K562 (cell line): ENCODE measurements at regions not wholly inside any gene's neighbourhood (a gene's known extent, or its start where the extent isn't known, plus 50 kb on each side); places are given as distances from the start of the nearest gene placed in this dataset.

Experiments
- CCAR2 ChIP-seq: fragments of 200-400 bp; formaldehyde crosslinking; IDR thresholded peaks from 2 replicates; pipeline ENCODE4 v1.6.1; 2017; ENCODE audit warnings: mild to moderate bottlenecking, low read depth, low read length
- CHD2 ChIP-seq: IDR thresholded peaks from 2 replicates; pipeline ENCODE4 v1.6.1; 2011; ENCODE audit warnings: low read depth, low read length
- CTCF ChIP-seq, 3 experiments: IDR thresholded peaks in 2 of 3; conservative IDR thresholded peaks in 1 of 3; 2 replicates each; pipeline ENCODE4 v1.5.1; 2011 to 2012; ENCODE audit warnings: low read length in 3 of 3, mild to moderate bottlenecking in 3 of 3, control low read depth in 2 of 3, improper control_type of control experiment in 1 of 3, inconsistent platforms in 1 of 3, low read depth in 1 of 3, mixed read lengths in 1 of 3, moderate library complexity in 1 of 3; ENCODE audit not compliant: insufficient read depth in 2 of 3
- E2F4 ChIP-seq: sonication (generic); formaldehyde crosslinking; IDR thresholded peaks from 2 replicates; pipeline ENCODE4 v1.8.0; 2022; ENCODE audit warnings: mild to moderate bottlenecking, low read depth, missing genetic modification reagents
- FOXA1 ChIP-seq: fragments of 450-650 bp; IDR thresholded peaks from 2 replicates; pipeline ENCODE4 v1.6.1; 2016; ENCODE audit warnings: mild to moderate bottlenecking, borderline replicate concordance
- JUN ChIP-seq, 2 experiments: sonication (generic) in 1 of 2; formaldehyde crosslinking in 1 of 2; IDR thresholded peaks; 2 replicates each; pipeline versions ENCODE4 v1.6.1 to v1.8.0; 2012 to 2022; ENCODE audit warnings: borderline replicate concordance in 2 of 2, mild to moderate bottlenecking in 2 of 2, improper control_type of control experiment in 1 of 2, low read depth in 1 of 2, low read length in 1 of 2, missing genetic modification reagents in 1 of 2

GRCh38 chr9:89715881-89716280 lies 111.1 kb downstream of the GADD45G start:
- TF ChIP-seq FOXA1 (no peak), CHD2 (no peak), CCAR2 (no peak), CTCF (IDR thresholded peaks at IDR 0.05 in 2 of 3, conservative IDR thresholded peaks at IDR 0.05 in 1 of 3; ENCODE audit: insufficient read depth in 2 of 3, low read depth in 1 of 3, low read length in 3 of 3) (no peak), E2F4 (no peak), JUN (IDR thresholded peaks at IDR 0.05; ENCODE audit: borderline replicate concordance, low read depth, low read length) (no peak), JUN (CRISPR knock-in tag; IDR thresholded peaks at IDR 0.05; ENCODE audit: borderline replicate concordance) (no peak)
